HCT116 (cell line): ENCODE measurements at regions not wholly inside any gene's neighbourhood (a gene's known extent, or its start where the extent isn't known, plus 50 kb on each side); places are given as distances from the start of the nearest gene placed in this dataset.

Source experiments
- ATAC-seq: fragments of 200-7000 bp; cut with Tn5 transposase; 2 replicates; pipeline ENCODE4 v1.9.1; 2020; ENCODE audit warnings: mild to moderate bottlenecking, moderate library complexity
- BruUV-seq: library from RNA; stranded (reverse); fragments of 400-500 nt; replicated peaks from 2 replicates; lab custom pipeline; 2021; lab: Mats Ljungman, UMichigan
- CTCF ChIA-PET: fragments of 300-600 bp; sonication (Branson Sonifier 250); formaldehyde crosslinking; loops from one replicate; lab custom pipeline; 2021; ENCODE audit warnings: antibody characterized with exemption; lab: Charles Lee
- POLR2A ChIA-PET: fragments of 300-600, 350-600 bp; sonication (Branson Sonifier 250); formaldehyde crosslinking; loops from one replicate; lab custom pipeline; 2021; ENCODE audit warnings: antibody characterized with exemption; lab: Charles Lee
- RAD21 ChIA-PET, 2 experiments: fragments of 300-600 bp; sonication (Branson Sonifier 250); formaldehyde crosslinking; loops; one replicate each; lab custom pipeline; 2023; ENCODE audit warnings: low total read pairs in 2 of 2; ENCODE audit not compliant: uncharacterized antibody in 2 of 2, unreplicated experiment in 2 of 2, low non-redundant PET in 1 of 2; lab: Charles Lee
- DNase-seq: peaks from one replicate; pipeline ENCODE4 v3.0.0-alpha.2; 2010; ENCODE audit warnings: low read depth, low spot score
- H2AFZ ChIP-seq: fragments of 200-600 bp; shearing (Covaris generic), sonication (generic); 2 replicates; pipeline ENCODE4 v1.6.1; 2017; ENCODE audit warnings: low read depth, mixed run types, mixed read lengths, antibody characterized with exemption, low read length; ENCODE audit not compliant: poor library complexity, severe bottlenecking
- H3K27ac ChIP-seq: 2 replicates; pipeline ENCODE4 v1.5.1; 2012; ENCODE audit warnings: low read depth, low read length
- H3K27me3 ChIP-seq: fragments of 200-600 bp; sonication (generic); 2 replicates; pipeline ENCODE4 v1.6.1; 2016; ENCODE audit warnings: mixed run types, low read length, mixed read lengths; ENCODE audit not compliant: insufficient read depth
- H3K36me3 ChIP-seq, 2 experiments: fragments of 200-500 bp in 1 of 2; fragments of 200-600 bp in 1 of 2; sonication (Bioruptor generic) in 1 of 2; sonication (generic) in 1 of 2; 2 replicates each; pipeline versions ENCODE4 v1.5.1 to v1.6.1; 2014 to 2016; ENCODE audit warnings: low read length in 2 of 2, inconsistent platforms in 1 of 2, mixed read lengths in 1 of 2, mixed run types in 1 of 2; ENCODE audit not compliant: insufficient read depth in 2 of 2, control insufficient read depth in 1 of 2
- H3K4me1 ChIP-seq, 2 experiments: fragments of 200-600 bp in 1 of 2; sonication (generic) in 1 of 2; 2 replicates each; pipeline versions ENCODE4 v1.5.1 to v1.6.1; 2012 to 2017; ENCODE audit warnings: low read length in 2 of 2, inconsistent platforms in 1 of 2, mild to moderate bottlenecking in 1 of 2, mixed read lengths in 1 of 2, mixed run types in 1 of 2, moderate library complexity in 1 of 2; ENCODE audit not compliant: insufficient read depth in 2 of 2, control insufficient read depth in 1 of 2
- H3K4me2 ChIP-seq: fragments of 200-600 bp; sonication (generic); 2 replicates; pipeline ENCODE4 v1.6.1; 2017; ENCODE audit warnings: mixed run types, low read length, mixed read lengths
- H3K4me3 ChIP-seq, 2 experiments: fragments of 200-600 bp in 1 of 2; sonication (generic) in 1 of 2; replicated peaks in 1 of 2; 2 replicates each; pipeline ENCODE4 v1.5.1; 2011 to 2016; ENCODE audit warnings: low read length in 2 of 2, control low read depth in 1 of 2, low read depth in 1 of 2, mild to moderate bottlenecking in 1 of 2, mixed read lengths in 1 of 2, mixed run types in 1 of 2
- H3K79me2 ChIP-seq: fragments of 200-600 bp; sonication (generic); 2 replicates; pipeline ENCODE4 v1.6.1; 2017; ENCODE audit warnings: mild to moderate bottlenecking, mixed run types, low read length, moderate library complexity, mixed read lengths; ENCODE audit not compliant: insufficient read depth
- H3K9ac ChIP-seq: fragments of 200-600 bp; sonication (generic); 2 replicates; pipeline ENCODE4 v1.6.1; 2016; ENCODE audit warnings: low read length, mixed read lengths
- H3K9me2 ChIP-seq: fragments of 200-600 bp; sonication (generic), shearing (Covaris generic); 2 replicates; pipeline ENCODE4 v1.6.1; 2017; ENCODE audit warnings: mixed run types, mild to moderate bottlenecking, moderate library complexity; ENCODE audit not compliant: insufficient read depth
- H3K9me3 ChIP-seq, 2 experiments: fragments of 200-500 bp in 1 of 2; fragments of 200-600 bp in 1 of 2; sonication (Bioruptor generic) in 1 of 2; sonication (generic) in 1 of 2; 2 replicates each; pipeline ENCODE4 v1.6.1; 2014 to 2017; ENCODE audit warnings: low read length in 2 of 2, mixed read lengths in 2 of 2, inconsistent platforms in 1 of 2, low read depth in 1 of 2, mild to moderate bottlenecking in 1 of 2, mixed run types in 1 of 2, moderate library complexity in 1 of 2; ENCODE audit not compliant: control insufficient read depth in 1 of 2, insufficient read depth in 1 of 2
- H4K20me1 ChIP-seq: fragments of 200-600 bp; sonication (generic), shearing (Covaris generic); 2 replicates; pipeline ENCODE4 v1.6.1; 2017; ENCODE audit warnings: mixed run types, mild to moderate bottlenecking, moderate library complexity; ENCODE audit not compliant: insufficient read depth
- CBX3 ChIP-seq: IDR thresholded peaks from 2 replicates; pipeline ENCODE4 v1.6.1; 2012; ENCODE audit warnings: low read depth
- EGR1 ChIP-seq: IDR thresholded peaks from 2 replicates; pipeline ENCODE4 v1.6.1; 2012; ENCODE audit warnings: low read depth
- ELF1 ChIP-seq: IDR thresholded peaks from 2 replicates; pipeline ENCODE4 v1.6.1; 2012; ENCODE audit warnings: low read depth, borderline replicate concordance
- EZH2 ChIP-seq: fragments of 200-600 bp; sonication (generic); IDR thresholded peaks from 2 replicates; pipeline ENCODE4 v1.6.1; 2017; ENCODE audit warnings: antibody characterized with exemption, mixed run types
- POLR2A ChIP-seq: IDR thresholded peaks from 2 replicates; pipeline ENCODE4 v1.7.0; 2011; ENCODE audit warnings: borderline replicate concordance; ENCODE audit not compliant: insufficient read depth, insufficient read length; ENCODE audit errors: extremely low read depth
- RAD21 ChIP-seq: IDR thresholded peaks from 2 replicates; pipeline ENCODE4 v1.6.1; 2012; ENCODE audit warnings: low read depth, mild to moderate bottlenecking
- REST ChIP-seq: IDR thresholded peaks from 2 replicates; pipeline ENCODE4 v1.6.1; 2012; ENCODE audit warnings: low read depth
- SIN3A ChIP-seq: IDR thresholded peaks from 2 replicates; pipeline ENCODE4 v1.6.1; 2012; ENCODE audit warnings: low read depth
- SP1 ChIP-seq: IDR thresholded peaks from 2 replicates; pipeline ENCODE4 v1.6.1; 2012; ENCODE audit warnings: low read depth
- SRF ChIP-seq: IDR thresholded peaks from 2 replicates; pipeline ENCODE4 v1.6.1; 2012; ENCODE audit warnings: low read depth
- TCF7L2 ChIP-seq: IDR thresholded peaks from 2 replicates; pipeline ENCODE4 v1.7.0; 2011; ENCODE audit warnings: borderline replicate concordance, inconsistent platforms; ENCODE audit not compliant: insufficient read depth, insufficient read length; ENCODE audit errors: extremely low read depth
- YY1 ChIP-seq: IDR thresholded peaks from 2 replicates; pipeline ENCODE4 v1.6.1; 2011; ENCODE audit warnings: low read length, low read depth, moderate library complexity, mild to moderate bottlenecking; ENCODE audit not compliant: insufficient replicate concordance; ENCODE audit errors: extremely low read depth
- ZBTB33 ChIP-seq: IDR thresholded peaks from 2 replicates; pipeline ENCODE4 v1.6.1; 2011; ENCODE audit warnings: mild to moderate bottlenecking, low read length, moderate library complexity; ENCODE audit not compliant: insufficient replicate concordance; ENCODE audit errors: extremely low read depth
- ZFX ChIP-seq: fragments of 450-650 bp; IDR thresholded peaks from 2 replicates; pipeline ENCODE4 v1.6.1; 2017
- ZNF274 ChIP-seq: fragments of 200-500 bp; sonication (Bioruptor generic); IDR thresholded peaks from 2 replicates; pipeline ENCODE4 v1.6.1; 2014; ENCODE audit warnings: mild to moderate bottlenecking, low read depth, low read length, inconsistent platforms
- intact Hi-C: fragments of 100-400 bp; cut with micrococcal nuclease; formaldehyde crosslinking; loops from 2 replicates; pipeline ENCODE4 v1.10.0; 2022
- TF ChIP-seq, protein P1 (sequence below): IDR thresholded peaks from 2 replicates; pipeline ENCODE4 v1.6.1; 2012
- TF ChIP-seq, protein P2 (sequence below), 3 experiments: fragments of 200-600 bp in 1 of 3; sonication (generic) in 1 of 3; IDR thresholded peaks in 2 of 3; conservative IDR thresholded peaks in 1 of 3; 2 replicates each; pipeline ENCODE4 v1.5.1; 2012 to 2017; ENCODE audit warnings: low read depth in 2 of 3, low read length in 2 of 3, antibody characterized with exemption in 1 of 3, borderline replicate concordance in 1 of 3, control low read depth in 1 of 3, mild to moderate bottlenecking in 1 of 3, mixed read lengths in 1 of 3, mixed run types in 1 of 3, moderate library complexity in 1 of 3; ENCODE audit not compliant: insufficient read depth in 1 of 3

DNA sequence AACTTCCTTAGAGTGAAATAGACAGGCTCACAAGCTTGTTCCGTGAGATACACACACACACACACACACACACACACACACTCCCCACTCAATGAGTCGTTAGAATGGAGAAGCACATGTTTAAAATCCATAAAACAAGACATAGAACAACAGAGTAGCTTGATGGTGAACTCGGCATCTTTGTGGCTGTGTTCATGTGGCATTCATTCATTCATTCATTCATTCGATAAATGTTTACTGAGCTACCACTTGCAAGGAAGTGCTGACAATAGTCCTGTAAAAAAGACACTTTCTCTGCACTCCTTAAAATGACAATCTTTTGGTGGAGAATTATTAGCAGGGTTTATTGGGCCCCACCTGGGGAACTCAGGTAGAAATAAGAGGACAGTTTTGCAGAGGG, 242.0 kb downstream of the FOXA2 start (continued):
- TF ChIP-seq, protein P1, sequence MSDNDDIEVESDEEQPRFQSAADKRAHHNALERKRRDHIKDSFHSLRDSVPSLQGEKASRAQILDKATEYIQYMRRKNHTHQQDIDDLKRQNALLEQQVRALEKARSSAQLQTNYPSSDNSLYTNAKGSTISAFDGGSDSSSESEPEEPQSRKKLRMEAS, result no peak

DNA sequence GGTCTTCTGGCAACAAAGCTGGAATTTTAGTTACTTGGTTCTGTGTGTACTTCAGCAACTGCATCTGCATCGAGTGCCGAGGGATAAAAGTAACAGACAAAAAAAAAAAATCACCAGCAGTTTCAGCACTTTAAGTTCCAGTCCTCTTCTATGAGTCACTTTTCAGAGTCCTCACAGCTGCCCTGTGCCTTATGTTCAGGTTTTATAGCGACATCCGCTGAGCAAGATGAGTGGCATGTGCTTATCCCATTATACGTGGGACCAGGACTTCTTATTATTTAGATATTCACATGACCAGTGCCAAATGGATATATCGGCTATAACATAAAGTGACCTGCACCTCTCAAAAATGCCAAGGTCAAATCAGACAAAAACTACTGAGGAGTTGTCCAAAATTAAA, 242.9 kb downstream of the FOXA2 start:
- Histone ChIP-seq H3K4me2 (peak overlapping the region; percentile 12; the same call in 1 of the 2 replicates), H3K27me3 (no peaks in the 10 kb centered on the region), H3K9me2 (no peaks in the 10 kb centered on the region), H3K9me3 (no peaks in the 10 kb centered on the region), H3K4me1 (peaks cover 2 to 16% of the 10 kb centered on the region in 2 experiments; a peak in 2 of 4 replicates), H3K4me3 (no peak overlapping the region), H4K20me1 (no peaks in the 10 kb centered on the region), H3K9ac (no peak overlapping the region), H2AFZ (peak overlapping the region; percentile 66), H3K79me2 (no peaks in the 10 kb centered on the region), H3K36me3 (no peaks in the 10 kb centered on the region), H3K27ac (no peak overlapping the region)
- RAD21 ChIA-PET, result interaction anchor here (1.4 to 3.4 kb wide), 2 partner anchors 245 to 344 kb away, joined by 3 to 14 read pairs; no protein-coding TSS in a partner anchor
- BruUV-seq, result no TSS peak
- ATAC-seq (peak; percentile 67; the same call in 1 of the 2 replicates), DNase-seq (peak; percentile 23)
- intact Hi-C loops, result loop anchor here (5.0 kb wide), 1 partner anchor 36 kb away; no protein-coding TSS in a partner anchor
- CTCF ChIA-PET, result interaction anchor here (1.1 to 5.7 kb wide), 4 partner anchors 245 to 710 kb away, joined by 3 to 79 read pairs (median 38); no protein-coding TSS in a partner anchor
- POLR2A ChIA-PET, result interaction anchor here (1.7 kb wide), 1 partner anchor 343 kb away, joined by 5 read pairs; no protein-coding TSS in a partner anchor
- TF ChIP-seq TCF7L2 (no peak), ZFX (no peak), ELF1 (no peak), SIN3A (no peak), RAD21 (peak; percentile 8; the same call in 1 of the 2 replicates), ZBTB33 (no peak), CBX3 (no peak), EZH2 (no peak), SRF (no peak), SP1 (peak; percentile 12; the same call in 1 of the 2 replicates), ZNF274 (no peak), REST (no peak), YY1 (no peak), POLR2A (no peak), EGR1 (no peak)
- TF ChIP-seq, protein P1, result peak; percentile 32; the same call in 1 of the 2 replicates
- TF ChIP-seq, protein P2, sequence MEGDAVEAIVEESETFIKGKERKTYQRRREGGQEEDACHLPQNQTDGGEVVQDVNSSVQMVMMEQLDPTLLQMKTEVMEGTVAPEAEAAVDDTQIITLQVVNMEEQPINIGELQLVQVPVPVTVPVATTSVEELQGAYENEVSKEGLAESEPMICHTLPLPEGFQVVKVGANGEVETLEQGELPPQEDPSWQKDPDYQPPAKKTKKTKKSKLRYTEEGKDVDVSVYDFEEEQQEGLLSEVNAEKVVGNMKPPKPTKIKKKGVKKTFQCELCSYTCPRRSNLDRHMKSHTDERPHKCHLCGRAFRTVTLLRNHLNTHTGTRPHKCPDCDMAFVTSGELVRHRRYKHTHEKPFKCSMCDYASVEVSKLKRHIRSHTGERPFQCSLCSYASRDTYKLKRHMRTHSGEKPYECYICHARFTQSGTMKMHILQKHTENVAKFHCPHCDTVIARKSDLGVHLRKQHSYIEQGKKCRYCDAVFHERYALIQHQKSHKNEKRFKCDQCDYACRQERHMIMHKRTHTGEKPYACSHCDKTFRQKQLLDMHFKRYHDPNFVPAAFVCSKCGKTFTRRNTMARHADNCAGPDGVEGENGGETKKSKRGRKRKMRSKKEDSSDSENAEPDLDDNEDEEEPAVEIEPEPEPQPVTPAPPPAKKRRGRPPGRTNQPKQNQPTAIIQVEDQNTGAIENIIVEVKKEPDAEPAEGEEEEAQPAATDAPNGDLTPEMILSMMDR (IDR thresholded peaks at IDR 0.05 in 2 of 3, conservative IDR thresholded peaks at IDR 0.05 in 1 of 3; ENCODE audit: borderline replicate concordance in 1 of 3, insufficient read depth in 1 of 3, low read depth in 2 of 3, low read length in 2 of 3), result no peak
